ENCODE measurements at regions not wholly inside any gene's neighbourhood (a gene's known extent, or its start where the extent isn't known, plus 50 kb on each side); places are given as distances from the start of the nearest gene placed in this dataset.

- no peak for TF ChIP-seq CTCF (IDR thresholded peaks at IDR 0.05; ENCODE audit: low read depth, low read length)
- DNase-seq (ENCODE audit: extremely low read depth, low read depth) = no peak
Observed at GRCh38 chr6:145468534-145468933, 266.8 kb downstream of the EPM2A start.

GRCh38 chr6:145469021-145469420 is 266.3 kb downstream of the EPM2A start:
- no peak for DNase-seq (ENCODE audit: extremely low read depth, low read depth)
- no peak for TF ChIP-seq CTCF (IDR thresholded peaks at IDR 0.05; ENCODE audit: low read depth, low read length)

GRCh38 chr6:145475794-145476396 is 259.4 kb downstream of the EPM2A start:
- no peak for DNase-seq (ENCODE audit: extremely low read depth, low read depth)
- TF ChIP-seq CTCF (IDR thresholded peaks at IDR 0.05; ENCODE audit: low read depth, low read length) = no peak

GRCh38 chr6:145480024-145480423 is 255.3 kb downstream of the EPM2A start:
- TF ChIP-seq CTCF (IDR thresholded peaks at IDR 0.05; ENCODE audit: low read depth, low read length) = no peak
- DNase-seq (ENCODE audit: extremely low read depth, low read depth) = no peak

- TF ChIP-seq CTCF (IDR thresholded peaks at IDR 0.05; ENCODE audit: low read depth, low read length) = no peak
- DNase-seq (ENCODE audit: extremely low read depth, low read depth) = no peak
Observed at GRCh38 chr6:145483191-145483996, 251.9 kb downstream of the EPM2A start.

GRCh38 chr6:145485288-145485687 is 250.0 kb downstream of the EPM2A start:
- no peak for TF ChIP-seq CTCF (IDR thresholded peaks at IDR 0.05; ENCODE audit: low read depth, low read length)
- no peak for DNase-seq (ENCODE audit: extremely low read depth, low read depth)

- no peak for DNase-seq (ENCODE audit: extremely low read depth, low read depth)
- no peak for TF ChIP-seq CTCF (IDR thresholded peaks at IDR 0.05; ENCODE audit: low read depth, low read length)
Observed at GRCh38 chr6:145486306-145486705, 249.0 kb downstream of the EPM2A start.

Data from AG09319 (cell line).